HepG2 (cell line): ENCODE measurements at regions not wholly inside any gene's neighbourhood (a gene's known extent, or its start where the extent isn't known, plus 50 kb on each side); places are given as distances from the start of the nearest gene placed in this dataset.

ENCODE experiments used
- ATAC-seq: fragments of 200-7000 bp; cut with Tn5 transposase; 3 replicates; pipeline ENCODE4 v1.9.1; 2020; ENCODE audit warnings: mild to moderate bottlenecking, moderate library complexity
- BruUV-seq: library from RNA; stranded (reverse); fragments of 400-500 nt; replicated peaks from 2 replicates; lab custom pipeline; 2021; lab: Mats Ljungman, UMichigan
- CTCF ChIA-PET: fragments of 300-600 bp; formaldehyde crosslinking; extraction: SDS; loops from one replicate; lab custom pipeline; 2021; ENCODE audit warnings: low total read pairs, inconsistent platforms, low intra/inter-chr PET ratio; lab: Yijun Ruan, JAX
- POLR2A ChIA-PET: fragments of 350-600 bp; sonication (Branson Sonifier 250); formaldehyde crosslinking; loops from one replicate; lab custom pipeline; 2020; ENCODE audit warnings: antibody characterized with exemption, inconsistent platforms; lab: Yijun Ruan, JAX
- DNase-seq: peaks from one replicate; pipeline ENCODE4 v3.0.0-alpha.2; 2015; ENCODE audit warnings: low spot score
- FAIRE-seq: peaks from 3 replicates; lab custom pipeline; 2011; peaks lifted over from hg19 to GRCh38; lab: Jason Lieb, UNC
- H2AFZ ChIP-seq: one replicate; pipeline ENCODE4 v1.6.1; 2011; ENCODE audit warnings: low read length, inconsistent platforms
- H3K27ac ChIP-seq: fragments of 300-600 bp; 3 replicates; pipeline ENCODE4 v1.8.0; 2011; ENCODE audit warnings: mixed run types, mild to moderate bottlenecking, mixed read lengths, low read length, inconsistent platforms; ENCODE audit not compliant: insufficient read depth; ENCODE audit errors: extremely low read length
- H3K27me3 ChIP-seq, 2 experiments: fragments of 200-600 bp in 1 of 2; 2 replicates in 1 of 2; 3 replicates in 1 of 2; pipeline versions ENCODE4 v1.6.0 to v1.8.0; 2011; ENCODE audit warnings: low read length in 2 of 2, mild to moderate bottlenecking in 2 of 2, moderate library complexity in 2 of 2, inconsistent platforms in 1 of 2; ENCODE audit not compliant: insufficient read depth in 2 of 2, control insufficient read depth in 1 of 2
- H3K36me3 ChIP-seq, 2 experiments: fragments of 200-600 bp in 1 of 2; replicated peaks in 1 of 2; 2 replicates in 1 of 2; 3 replicates in 1 of 2; pipeline versions ENCODE4 v1.5.1 to v1.8.0; 2011; ENCODE audit warnings: low read length in 2 of 2, inconsistent platforms in 1 of 2; ENCODE audit not compliant: insufficient read depth in 2 of 2, control insufficient read depth in 1 of 2
- H3K4me1 ChIP-seq: 2 replicates; pipeline ENCODE4 v1.5.1; 2012; ENCODE audit warnings: low read length, inconsistent platforms; ENCODE audit not compliant: insufficient read depth
- H3K4me2 ChIP-seq: 2 replicates; pipeline ENCODE4 v1.6.0; 2011; ENCODE audit warnings: low read depth, low read length, inconsistent platforms
- H3K4me3 ChIP-seq, 3 experiments: fragments of 200-600 bp in 1 of 3; sonication (generic), shearing (Covaris generic) in 1 of 3; replicated peaks in 1 of 3; 2 replicates each; pipeline ENCODE4 v1.5.1; 2011 to 2016; ENCODE audit warnings: low read length in 3 of 3, inconsistent platforms in 2 of 3, low read depth in 2 of 3, mild to moderate bottlenecking in 2 of 3, control low read depth in 1 of 3, mixed read lengths in 1 of 3; ENCODE audit not compliant: insufficient read depth in 1 of 3
- H3K79me2 ChIP-seq: one replicate; pipeline ENCODE4 v1.6.1; 2011; ENCODE audit warnings: low read length, inconsistent platforms; ENCODE audit not compliant: insufficient read depth
- H3K9ac ChIP-seq: 2 replicates; pipeline ENCODE4 v1.6.0; 2011; ENCODE audit warnings: mild to moderate bottlenecking, low read depth, low read length, inconsistent platforms; ENCODE audit not compliant: insufficient read depth
- H3K9me3 ChIP-seq: 2 replicates; pipeline ENCODE4 v1.5.1; 2012; ENCODE audit warnings: mild to moderate bottlenecking, low read length
- H4K20me1 ChIP-seq: 2 replicates; pipeline ENCODE4 v1.6.0; 2011; ENCODE audit warnings: inconsistent platforms, mild to moderate bottlenecking, low read length, moderate library complexity; ENCODE audit not compliant: insufficient read depth
- ESRRA ChIP-seq: sonication (generic); formaldehyde crosslinking; IDR thresholded peaks from 2 replicates; pipeline ENCODE4 v1.5.1; 2020; ENCODE audit warnings: mild to moderate bottlenecking, low read depth, missing genetic modification reagents
- GTF2F1 ChIP-seq: fragments of 150-350 bp; IDR thresholded peaks from 2 replicates; pipeline ENCODE4 v1.6.1; 2014; ENCODE audit warnings: low read length
- MIER2 ChIP-seq: IDR thresholded peaks from 2 replicates; pipeline ENCODE4 v1.6.1; 2016; ENCODE audit warnings: missing biosample characterization, missing genetic modification reagents
- RCOR2 ChIP-seq: IDR thresholded peaks from 2 replicates; pipeline ENCODE4 v1.6.1; 2016; ENCODE audit warnings: missing biosample characterization, missing genetic modification reagents
- SRSF9 ChIP-seq: fragments of 200-400 bp; formaldehyde crosslinking; IDR thresholded peaks from 2 replicates; pipeline ENCODE4 v1.6.1; 2018; ENCODE audit warnings: borderline replicate concordance, mild to moderate bottlenecking, low read depth, low read length; ENCODE audit not compliant: insufficient read depth, poor library complexity, severe bottlenecking
- ZBTB7A ChIP-seq: sonication (generic); formaldehyde crosslinking; IDR thresholded peaks from 2 replicates; pipeline ENCODE4 v1.8.0; 2022; ENCODE audit warnings: mild to moderate bottlenecking, missing genetic modification reagents
- ZNF17 ChIP-seq: sonication (generic); formaldehyde crosslinking; IDR thresholded peaks from 2 replicates; pipeline ENCODE4 v1.5.0; 2020; ENCODE audit warnings: mild to moderate bottlenecking, missing genetic modification reagents
- ZNF224 ChIP-seq: sonication (generic); formaldehyde crosslinking; IDR thresholded peaks from 2 replicates; pipeline ENCODE4 v1.5.0; 2020; ENCODE audit warnings: mild to moderate bottlenecking, missing genetic modification reagents
- ZNF530 ChIP-seq: sonication (generic); formaldehyde crosslinking; IDR thresholded peaks from 2 replicates; pipeline ENCODE4 v1.5.0; 2020; ENCODE audit warnings: low read depth, mild to moderate bottlenecking, missing genetic modification reagents
- ZNF737 ChIP-seq: sonication (generic); formaldehyde crosslinking; IDR thresholded peaks from 2 replicates; pipeline ENCODE4 v1.5.0; 2020; ENCODE audit warnings: missing genetic modification reagents, mild to moderate bottlenecking, borderline replicate concordance
- WGBS: methylation state at CpG from one replicate; pipeline ENCODE4 v1.1.6; 2017; ENCODE audit warnings: low lambda C conversion rate; 5-methylcytosine and 5-hydroxymethylcytosine counted together
- in situ Hi-C: cut with HindIII; loops from 2 replicates; pipeline ENCODE4 v1.10.0; 2017; ENCODE audit warnings: low pct_unique_long_range_greater_than_20kb; ENCODE audit not compliant: extremely low pct_ligation_motif_present
- intact Hi-C: fragments of 100-400 bp; cut with micrococcal nuclease; formaldehyde crosslinking; loops from one replicate; pipeline ENCODE4 v1.10.0; 2022; ENCODE audit not compliant: unreplicated experiment
- TF ChIP-seq, protein P1 (sequence below), 2 experiments: IDR thresholded peaks; 2 replicates each; pipeline ENCODE4 v1.6.1; 2011 to 2012; ENCODE audit warnings: low read length in 2 of 2, borderline replicate concordance in 1 of 2, low read depth in 1 of 2, mild to moderate bottlenecking in 1 of 2, moderate library complexity in 1 of 2
- TF ChIP-seq, protein P2 (sequence below): sonication (generic); formaldehyde crosslinking; IDR thresholded peaks from 2 replicates; pipeline ENCODE4 v1.5.0; 2020; ENCODE audit warnings: missing genetic modification reagents

DNA sequence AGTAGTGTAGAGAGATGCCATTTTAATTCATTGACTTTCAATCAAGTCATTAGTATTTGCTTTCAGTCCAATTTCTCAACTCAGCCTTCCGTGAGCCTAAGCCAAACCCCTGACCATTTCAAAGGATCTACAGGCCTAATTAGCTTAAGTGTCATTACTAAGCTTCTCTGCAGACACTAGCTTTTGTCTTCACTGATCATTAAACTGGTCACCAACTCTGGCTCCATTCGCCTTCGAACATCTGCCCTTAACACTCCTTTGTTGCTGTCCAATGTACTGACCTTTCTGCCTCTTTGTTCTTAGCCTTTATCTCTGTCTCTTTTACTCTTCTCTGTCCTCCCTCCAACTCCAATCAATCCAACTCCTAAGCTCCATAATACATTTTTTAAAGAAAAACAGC is 299.3 kb downstream of the DIRAS2 start:
- 56% methylated on average over 3 of the region's 3 CpGs for WGBS
- DNase-seq (no peak), ATAC-seq (no peak), FAIRE-seq (no peak)
- no peaks in the 10 kb centered on the region for H3K79me2 ChIP-seq
- intact Hi-C loops (no loop called here), in situ Hi-C loops (no loop called here)
- BruUV-seq, result no TSS peak
- no peaks in the 10 kb centered on the region for H3K27me3 ChIP-seq
- no peaks in the 10 kb centered on the region for H4K20me1 ChIP-seq
- TF ChIP-seq MIER2 (CRISPR knock-in tag), result peak; percentile 82
- TF ChIP-seq ZNF224 (CRISPR knock-in tag), result no peak
- TF ChIP-seq, protein P1, sequence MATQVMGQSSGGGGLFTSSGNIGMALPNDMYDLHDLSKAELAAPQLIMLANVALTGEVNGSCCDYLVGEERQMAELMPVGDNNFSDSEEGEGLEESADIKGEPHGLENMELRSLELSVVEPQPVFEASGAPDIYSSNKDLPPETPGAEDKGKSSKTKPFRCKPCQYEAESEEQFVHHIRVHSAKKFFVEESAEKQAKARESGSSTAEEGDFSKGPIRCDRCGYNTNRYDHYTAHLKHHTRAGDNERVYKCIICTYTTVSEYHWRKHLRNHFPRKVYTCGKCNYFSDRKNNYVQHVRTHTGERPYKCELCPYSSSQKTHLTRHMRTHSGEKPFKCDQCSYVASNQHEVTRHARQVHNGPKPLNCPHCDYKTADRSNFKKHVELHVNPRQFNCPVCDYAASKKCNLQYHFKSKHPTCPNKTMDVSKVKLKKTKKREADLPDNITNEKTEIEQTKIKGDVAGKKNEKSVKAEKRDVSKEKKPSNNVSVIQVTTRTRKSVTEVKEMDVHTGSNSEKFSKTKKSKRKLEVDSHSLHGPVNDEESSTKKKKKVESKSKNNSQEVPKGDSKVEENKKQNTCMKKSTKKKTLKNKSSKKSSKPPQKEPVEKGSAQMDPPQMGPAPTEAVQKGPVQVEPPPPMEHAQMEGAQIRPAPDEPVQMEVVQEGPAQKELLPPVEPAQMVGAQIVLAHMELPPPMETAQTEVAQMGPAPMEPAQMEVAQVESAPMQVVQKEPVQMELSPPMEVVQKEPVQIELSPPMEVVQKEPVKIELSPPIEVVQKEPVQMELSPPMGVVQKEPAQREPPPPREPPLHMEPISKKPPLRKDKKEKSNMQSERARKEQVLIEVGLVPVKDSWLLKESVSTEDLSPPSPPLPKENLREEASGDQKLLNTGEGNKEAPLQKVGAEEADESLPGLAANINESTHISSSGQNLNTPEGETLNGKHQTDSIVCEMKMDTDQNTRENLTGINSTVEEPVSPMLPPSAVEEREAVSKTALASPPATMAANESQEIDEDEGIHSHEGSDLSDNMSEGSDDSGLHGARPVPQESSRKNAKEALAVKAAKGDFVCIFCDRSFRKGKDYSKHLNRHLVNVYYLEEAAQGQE (IDR thresholded peaks at IDR 0.05; ENCODE audit: borderline replicate concordance in 1 of 2, low read depth in 1 of 2, low read length in 2 of 2), result peak; percentile 27 to 89
- TF ChIP-seq ESRRA, result no peak
- H3K4me2 ChIP-seq, result no peak overlapping the region
- no peak overlapping the region for H3K27ac ChIP-seq
- H3K4me3 ChIP-seq, result no peak overlapping the region
- no peak overlapping the region for H2AFZ ChIP-seq
- ChIA-PET POLR2A (no interaction called here), CTCF (no interaction called here)
- H3K36me3 ChIP-seq, result no peaks in the 10 kb centered on the region
- H3K9me3 ChIP-seq, result no peaks in the 10 kb centered on the region
- no peaks in the 10 kb centered on the region for H3K4me1 ChIP-seq
- H3K9ac ChIP-seq, result no peak overlapping the region

DNA sequence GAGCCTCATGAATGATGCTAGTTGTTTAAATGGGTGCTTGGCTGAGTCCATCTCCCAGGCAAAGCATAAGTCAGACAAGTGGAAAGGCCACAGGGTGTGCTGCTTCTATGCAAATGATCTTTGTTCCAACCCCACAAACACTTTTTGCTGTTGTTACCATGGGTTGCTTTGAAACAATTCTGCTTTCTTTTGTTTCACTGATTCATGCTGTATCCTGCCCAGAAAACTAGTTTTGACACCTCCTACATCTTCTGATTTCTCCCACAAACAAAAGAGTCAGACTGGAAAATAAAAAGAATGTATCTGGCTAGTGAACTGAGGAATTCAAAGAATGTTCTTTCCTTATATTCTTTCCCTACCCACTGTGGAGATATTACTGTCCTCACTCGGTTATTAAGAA is 298.6 kb downstream of the DIRAS2 start:
- intact Hi-C loops, result no loop called here
- in situ Hi-C loops, result no loop called here
- Histone ChIP-seq H3K36me3 (no peaks in the 10 kb centered on the region), H3K9ac (no peak overlapping the region), H3K27ac (no peak overlapping the region), H3K9me3 (no peaks in the 10 kb centered on the region), H3K79me2 (no peaks in the 10 kb centered on the region), H4K20me1 (no peaks in the 10 kb centered on the region), H3K27me3 (no peaks in the 10 kb centered on the region), H3K4me1 (no peaks in the 10 kb centered on the region), H3K4me3 (no peak overlapping the region), H2AFZ (no peak overlapping the region), H3K4me2 (no peak overlapping the region)
- WGBS, result 2% methylated on average over 1 of the region's 1 CpG
- no peak for FAIRE-seq
- no peak for DNase-seq
- CTCF ChIA-PET, result no interaction called here
- BruUV-seq, result no TSS peak
- POLR2A ChIA-PET, result no interaction called here
- ATAC-seq, result no peak
- TF ChIP-seq ZNF17 (CRISPR knock-in tag) (no peak), SRSF9 (no peak), ZBTB7A (CRISPR knock-in tag) (no peak), ZNF530 (CRISPR knock-in tag) (no peak), ZNF737 (CRISPR knock-in tag) (no peak), RCOR2 (no peak), GTF2F1 (no peak)
- TF ChIP-seq, protein P2, sequence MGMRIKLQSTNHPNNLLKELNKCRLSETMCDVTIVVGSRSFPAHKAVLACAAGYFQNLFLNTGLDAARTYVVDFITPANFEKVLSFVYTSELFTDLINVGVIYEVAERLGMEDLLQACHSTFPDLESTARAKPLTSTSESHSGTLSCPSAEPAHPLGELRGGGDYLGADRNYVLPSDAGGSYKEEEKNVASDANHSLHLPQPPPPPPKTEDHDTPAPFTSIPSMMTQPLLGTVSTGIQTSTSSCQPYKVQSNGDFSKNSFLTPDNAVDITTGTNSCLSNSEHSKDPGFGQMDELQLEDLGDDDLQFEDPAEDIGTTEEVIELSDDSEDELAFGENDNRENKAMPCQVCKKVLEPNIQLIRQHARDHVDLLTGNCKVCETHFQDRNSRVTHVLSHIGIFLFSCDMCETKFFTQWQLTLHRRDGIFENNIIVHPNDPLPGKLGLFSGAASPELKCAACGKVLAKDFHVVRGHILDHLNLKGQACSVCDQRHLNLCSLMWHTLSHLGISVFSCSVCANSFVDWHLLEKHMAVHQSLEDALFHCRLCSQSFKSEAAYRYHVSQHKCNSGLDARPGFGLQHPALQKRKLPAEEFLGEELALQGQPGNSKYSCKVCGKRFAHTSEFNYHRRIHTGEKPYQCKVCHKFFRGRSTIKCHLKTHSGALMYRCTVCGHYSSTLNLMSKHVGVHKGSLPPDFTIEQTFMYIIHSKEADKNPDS (CRISPR knock-in tag), result no peak
